ENCODE measurements at regions not wholly inside any gene's neighbourhood (a gene's known extent, or its start where the extent isn't known, plus 50 kb on each side); places are given as distances from the start of the nearest gene placed in this dataset.

GRCh38 chr22:49168219-49168813, 659.4 kb downstream of the BRD1 start:
- no peak for DNase-seq

- DNase-seq, result no peak
These were observed 660.9 kb downstream of the BRD1 start for GRCh38 chr22:49166746-49167145.

- no peak for DNase-seq
These were observed 661.5 kb downstream of the BRD1 start for GRCh38 chr22:49166211-49166610.

GRCh38 chr22:49164773-49165320, 662.8 kb downstream of the BRD1 start:
- no peak for DNase-seq

- DNase-seq, result no peak
These were observed 663.5 kb downstream of the BRD1 start for GRCh38 chr22:49163960-49164690.

- DNase-seq, result no peak
These were observed 664.3 kb downstream of the BRD1 start for GRCh38 chr22:49163258-49163959.

GRCh38 chr22:49162841-49163240, 664.8 kb downstream of the BRD1 start:
- no peak for DNase-seq

GRCh38 chr22:49161002-49161850, 666.4 kb downstream of the BRD1 start:
- no peak for DNase-seq

- DNase-seq, result no peak
These were observed 667.2 kb downstream of the BRD1 start for GRCh38 chr22:49160261-49161001.

- no peak for DNase-seq
These were observed 668.0 kb downstream of the BRD1 start for GRCh38 chr22:49159711-49160110.

GRCh38 chr22:49158741-49159564, 668.7 kb downstream of the BRD1 start:
- DNase-seq, result no peak

- DNase-seq, result no peak
These were observed 669.9 kb downstream of the BRD1 start for GRCh38 chr22:49157529-49158339.

GRCh38 chr22:49156662-49157285, 670.9 kb downstream of the BRD1 start:
- DNase-seq, result no peak

- DNase-seq, result no peak
These were observed 671.7 kb downstream of the BRD1 start for GRCh38 chr22:49155770-49156580.

GRCh38 chr22:49155039-49155769, 672.5 kb downstream of the BRD1 start:
- DNase-seq, result no peak

GRCh38 chr22:49154433-49154832, 673.2 kb downstream of the BRD1 start:
- no peak for DNase-seq

GRCh38 chr22:49153921-49154320, 673.8 kb downstream of the BRD1 start:
- DNase-seq, result no peak

Data from skin of body (tissue), 1 donor.